ENCODE measurements at regions not wholly inside any gene's neighbourhood (a gene's known extent, or its start where the extent isn't known, plus 50 kb on each side); places are given as distances from the start of the nearest gene placed in this dataset.

GRCh38 chr3:5756443-5756842, 568.9 kb downstream of the EDEM1 start:
- TF ChIP-seq JUN (IDR thresholded peaks at IDR 0.05; ENCODE audit: borderline replicate concordance, insufficient read depth, insufficient read length, low read depth), result no peak
- TF ChIP-seq MAX (IDR thresholded peaks at IDR 0.05; ENCODE audit: insufficient read depth, insufficient read length), result no peak
- TF ChIP-seq CTCF (IDR thresholded peaks at IDR 0.05; ENCODE audit: extremely low read depth in 1 of 2, insufficient read depth in 1 of 2, low read depth in 1 of 2, low read length in 2 of 2), result no peak
- no peak for TF ChIP-seq POLR2A (IDR thresholded peaks at IDR 0.05; ENCODE audit: low read depth, low read length)
- TF ChIP-seq MYC (IDR thresholded peaks at IDR 0.05; ENCODE audit: low read depth, low read length), result no peak
- TF ChIP-seq EZH2 (IDR thresholded peaks at IDR 0.05; ENCODE audit: borderline replicate concordance, low read depth, low read length, severe bottlenecking), result no peak
- TF ChIP-seq GATA2 (IDR thresholded peaks at IDR 0.05; ENCODE audit: insufficient read depth, insufficient read length, low read depth, low read length), result no peak
- no peak for TF ChIP-seq FOS (IDR thresholded peaks at IDR 0.05; ENCODE audit: borderline replicate concordance, insufficient read depth, low read length)
- TF ChIP-seq POLR2AphosphoS5 (IDR thresholded peaks at IDR 0.05; ENCODE audit: insufficient read depth, low read depth, low read length), result no peak
- ChIA-PET POLR2A (no interaction called here), CTCF (no interaction called here)
- Histone ChIP-seq H3K27ac (ENCODE audit: insufficient read depth, low read depth, low read length) (no peak overlapping the region), H2AFZ (ENCODE audit: low read depth, low read length) (no peak overlapping the region), H3K36me3 (ENCODE audit: control insufficient read depth in 2 of 2, extremely low read depth in 1 of 2, insufficient read depth in 2 of 2, low read length in 2 of 2) (no peaks in the 10 kb centered on the region), H3K9me3 (replicated peaks; ENCODE audit: control insufficient read depth, insufficient read depth, low read length) (peaks cover 5% of the 10 kb centered on the region), H3K9ac (replicated peaks; ENCODE audit: extremely low read depth, insufficient read depth, low read length) (no peak overlapping the region), H3K4me1 (ENCODE audit: control insufficient read depth, extremely low read depth, insufficient read depth, low read length) (no peaks in the 10 kb centered on the region), H3K9me1 (replicated peaks; ENCODE audit: control insufficient read depth, extremely low read depth, insufficient read depth, low read length) (no peaks in the 10 kb centered on the region), H3K79me2 (ENCODE audit: control insufficient read depth, insufficient read depth, low read length) (no peaks in the 10 kb centered on the region), H4K20me1 (replicated peaks; ENCODE audit: control insufficient read depth, extremely low read depth, insufficient read depth, low read length) (no peaks in the 10 kb centered on the region), H3K4me2 (ENCODE audit: insufficient read depth, low read length) (no peak overlapping the region), H3K4me3 (replicated peaks in 1 of 3; ENCODE audit: insufficient read depth in 1 of 3, low read depth in 1 of 3, low read length in 3 of 3) (no peak overlapping the region), H3K27me3 (ENCODE audit: control insufficient read depth in 2 of 2, insufficient read depth in 2 of 2, low read length in 2 of 2) (no peaks in the 10 kb centered on the region)
- no TSS peak for BruUV-seq (replicated peaks)
- dilution Hi-C loops (cut with MboI; ENCODE audit: extremely low pct_ligation_motif_present, low sequenced_read_pairs), result no loop called here
- no peak for FAIRE-seq
- intact Hi-C loops (cut with micrococcal nuclease), result no loop called here
- DNase-seq (ENCODE audit: low read depth, low spot score), result no peak

All from endothelial cell of umbilical vein (primary cell).